ENCODE measurements at regions not wholly inside any gene's neighbourhood (a gene's known extent, or its start where the extent isn't known, plus 50 kb on each side); places are given as distances from the start of the nearest gene placed in this dataset.

- DNase-seq: no peak
- no peaks in the 10 kb centered on the region for H3K9me3 Mint-ChIP-seq
- H3K4me3 Mint-ChIP-seq: no peak overlapping the region
- H3K27me3 Mint-ChIP-seq: no peaks in the 10 kb centered on the region
- no peaks in the 10 kb centered on the region for H3K36me3 Mint-ChIP-seq (ENCODE audit: low read depth)
- no peak overlapping the region for H3K27ac Mint-ChIP-seq
- H3K4me1 Mint-ChIP-seq (ENCODE audit: low read depth): peaks cover 5% of the 10 kb centered on the region
These were observed 266.3 kb downstream of the FBXW7 start for GRCh38 chr4:152269448-152270191.

- DNase-seq: no peak
- Mint-ChIP-seq H3K4me3 (no peak overlapping the region), H3K4me1 (ENCODE audit: low read depth) (peaks cover 5% of the 10 kb centered on the region), H3K27ac (no peak overlapping the region), H3K36me3 (ENCODE audit: low read depth) (no peaks in the 10 kb centered on the region), H3K27me3 (no peaks in the 10 kb centered on the region), H3K9me3 (no peaks in the 10 kb centered on the region)
These were observed 268.1 kb downstream of the FBXW7 start for GRCh38 chr4:152267811-152268210.

GRCh38 chr4:152266831-152267480 lies 268.9 kb downstream of the FBXW7 start:
- H3K36me3 Mint-ChIP-seq (ENCODE audit: low read depth): no peaks in the 10 kb centered on the region
- H3K27me3 Mint-ChIP-seq: no peaks in the 10 kb centered on the region
- no peak overlapping the region for H3K27ac Mint-ChIP-seq
- no peaks in the 10 kb centered on the region for H3K9me3 Mint-ChIP-seq
- H3K4me3 Mint-ChIP-seq: no peak overlapping the region
- no peak for DNase-seq
- peaks cover 5% of the 10 kb centered on the region for H3K4me1 Mint-ChIP-seq (ENCODE audit: low read depth)

GRCh38 chr4:152265149-152265621 lies 270.7 kb downstream of the FBXW7 start:
- Mint-ChIP-seq H3K36me3 (ENCODE audit: low read depth) (no peaks in the 10 kb centered on the region), H3K9me3 (no peaks in the 10 kb centered on the region), H3K4me1 (ENCODE audit: low read depth) (peaks cover 5% of the 10 kb centered on the region), H3K27me3 (no peaks in the 10 kb centered on the region), H3K4me3 (no peak overlapping the region), H3K27ac (no peak overlapping the region)
- no peak for DNase-seq

GRCh38 chr4:152264106-152264505 lies 271.8 kb downstream of the FBXW7 start:
- Mint-ChIP-seq H3K27me3 (no peaks in the 10 kb centered on the region), H3K36me3 (ENCODE audit: low read depth) (no peaks in the 10 kb centered on the region), H3K4me1 (ENCODE audit: low read depth) (peaks cover 10% of the 10 kb centered on the region), H3K27ac (no peak overlapping the region), H3K4me3 (no peak overlapping the region), H3K9me3 (no peaks in the 10 kb centered on the region)
- no peak for DNase-seq

GRCh38 chr4:152259866-152260265 lies 276.0 kb downstream of the FBXW7 start:
- Mint-ChIP-seq H3K27ac (no peak overlapping the region), H3K4me1 (ENCODE audit: low read depth) (peaks cover 16% of the 10 kb centered on the region), H3K36me3 (ENCODE audit: low read depth) (no peaks in the 10 kb centered on the region), H3K27me3 (no peaks in the 10 kb centered on the region), H3K9me3 (no peaks in the 10 kb centered on the region), H3K4me3 (no peak overlapping the region)
- DNase-seq: no peak

GRCh38 chr4:152258804-152259708 lies 276.8 kb downstream of the FBXW7 start:
- H3K4me3 Mint-ChIP-seq: no peak overlapping the region
- H3K27me3 Mint-ChIP-seq: no peaks in the 10 kb centered on the region
- DNase-seq: no peak
- H3K9me3 Mint-ChIP-seq: no peaks in the 10 kb centered on the region
- no peak overlapping the region for H3K27ac Mint-ChIP-seq
- H3K36me3 Mint-ChIP-seq (ENCODE audit: low read depth): no peaks in the 10 kb centered on the region
- peaks cover 24% of the 10 kb centered on the region for H3K4me1 Mint-ChIP-seq (ENCODE audit: low read depth)

GRCh38 chr4:152258391-152258790 lies 277.5 kb downstream of the FBXW7 start:
- Mint-ChIP-seq H3K9me3 (no peaks in the 10 kb centered on the region), H3K4me1 (ENCODE audit: low read depth) (peaks cover 27% of the 10 kb centered on the region), H3K27me3 (no peaks in the 10 kb centered on the region), H3K27ac (no peak overlapping the region), H3K36me3 (ENCODE audit: low read depth) (no peaks in the 10 kb centered on the region), H3K4me3 (no peak overlapping the region)
- DNase-seq: no peak

GRCh38 chr4:152257601-152258066 lies 278.3 kb downstream of the FBXW7 start:
- H3K9me3 Mint-ChIP-seq: no peaks in the 10 kb centered on the region
- H3K4me3 Mint-ChIP-seq: no peak overlapping the region
- peaks cover 27% of the 10 kb centered on the region for H3K4me1 Mint-ChIP-seq (ENCODE audit: low read depth)
- no peak overlapping the region for H3K27ac Mint-ChIP-seq
- no peak for DNase-seq
- H3K36me3 Mint-ChIP-seq (ENCODE audit: low read depth): no peaks in the 10 kb centered on the region
- no peaks in the 10 kb centered on the region for H3K27me3 Mint-ChIP-seq

- no peak for DNase-seq
- H3K4me1 Mint-ChIP-seq (ENCODE audit: low read depth): peaks cover 27% of the 10 kb centered on the region
- H3K27me3 Mint-ChIP-seq: no peaks in the 10 kb centered on the region
- H3K9me3 Mint-ChIP-seq: no peaks in the 10 kb centered on the region
- H3K4me3 Mint-ChIP-seq: no peak overlapping the region
- H3K27ac Mint-ChIP-seq: no peak overlapping the region
- H3K36me3 Mint-ChIP-seq (ENCODE audit: low read depth): no peaks in the 10 kb centered on the region
These were observed 278.9 kb downstream of the FBXW7 start for GRCh38 chr4:152256996-152257395.

GRCh38 chr4:152255437-152255836 lies 280.5 kb downstream of the FBXW7 start:
- DNase-seq: peak; percentile 54
- H3K27me3 Mint-ChIP-seq: no peaks in the 10 kb centered on the region
- no peak overlapping the region for H3K27ac Mint-ChIP-seq
- peaks cover 27% of the 10 kb centered on the region for H3K4me1 Mint-ChIP-seq (ENCODE audit: low read depth)
- H3K36me3 Mint-ChIP-seq (ENCODE audit: low read depth): no peaks in the 10 kb centered on the region
- no peak overlapping the region for H3K4me3 Mint-ChIP-seq
- no peaks in the 10 kb centered on the region for H3K9me3 Mint-ChIP-seq

GRCh38 chr4:152248347-152248746 lies 287.5 kb downstream of the FBXW7 start:
- Mint-ChIP-seq H3K27ac (no peak overlapping the region), H3K4me3 (no peak overlapping the region)

GRCh38 chr4:152247271-152247975 lies 288.5 kb downstream of the FBXW7 start:
- peaks cover 30% of the 10 kb centered on the region for H3K4me1 Mint-ChIP-seq (ENCODE audit: low read depth)
- H3K36me3 Mint-ChIP-seq (ENCODE audit: low read depth): no peaks in the 10 kb centered on the region
- H3K27ac Mint-ChIP-seq: no peak overlapping the region
- no peak overlapping the region for H3K4me3 Mint-ChIP-seq
- H3K27me3 Mint-ChIP-seq: no peaks in the 10 kb centered on the region
- H3K9me3 Mint-ChIP-seq: no peaks in the 10 kb centered on the region
- DNase-seq: no peak

More at GRCh38 chr4:152248347-152248746, 287.5 kb downstream of the FBXW7 start:
- Mint-ChIP-seq H3K4me1 (ENCODE audit: low read depth) (peaks cover 28% of the 10 kb centered on the region), H3K36me3 (ENCODE audit: low read depth) (no peaks in the 10 kb centered on the region), H3K27me3 (no peaks in the 10 kb centered on the region), H3K9me3 (no peaks in the 10 kb centered on the region)
- DNase-seq: no peak

- H3K36me3 Mint-ChIP-seq (ENCODE audit: low read depth): no peaks in the 10 kb centered on the region
- H3K9me3 Mint-ChIP-seq: no peaks in the 10 kb centered on the region
- no peak overlapping the region for H3K27ac Mint-ChIP-seq
- H3K4me3 Mint-ChIP-seq: no peak overlapping the region
- peak; percentile 41 for DNase-seq
- peaks cover 30% of the 10 kb centered on the region for H3K4me1 Mint-ChIP-seq (ENCODE audit: low read depth)
- H3K27me3 Mint-ChIP-seq: no peaks in the 10 kb centered on the region
These were observed 289.2 kb downstream of the FBXW7 start for GRCh38 chr4:152246659-152247058.
